HG03571 (cell line): ENCODE measurements at regions not wholly inside any gene's neighbourhood (a gene's known extent, or its start where the extent isn't known, plus 50 kb on each side); places are given as distances from the start of the nearest gene placed in this dataset.
"Not testable (repeated sequence)": the region's sequence is repeated elsewhere in the genome, so short reads cannot be mapped to it uniquely, and the experiment has no call there.

ENCODE experiments used
- ATAC-seq: cut with Tn5 transposase; IDR thresholded peaks from one replicate; pipeline ENCODE4 v1.9.1; 2021; ENCODE audit not compliant: unreplicated experiment

DNA sequence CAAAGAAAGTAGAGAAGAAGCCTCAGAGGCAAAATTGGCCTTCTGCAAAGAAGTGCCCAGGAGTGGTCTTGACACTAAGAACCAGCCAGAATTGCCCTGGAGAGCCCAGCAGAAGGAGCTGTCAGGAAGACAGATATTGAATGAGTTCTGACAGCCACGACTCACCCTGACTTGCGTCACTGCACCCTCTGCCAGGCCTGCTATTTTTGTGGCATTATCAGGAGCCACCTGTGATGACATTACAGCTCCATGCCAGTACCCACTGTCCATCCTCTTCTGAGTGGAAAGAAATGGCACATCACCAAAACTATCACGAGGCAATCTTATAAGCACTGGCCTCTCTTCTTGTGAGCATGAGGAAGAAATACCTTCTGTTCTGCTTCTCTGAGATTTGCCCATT lies 67.7 kb downstream of the SMIM20 start:
- no peak for ATAC-seq

DNA sequence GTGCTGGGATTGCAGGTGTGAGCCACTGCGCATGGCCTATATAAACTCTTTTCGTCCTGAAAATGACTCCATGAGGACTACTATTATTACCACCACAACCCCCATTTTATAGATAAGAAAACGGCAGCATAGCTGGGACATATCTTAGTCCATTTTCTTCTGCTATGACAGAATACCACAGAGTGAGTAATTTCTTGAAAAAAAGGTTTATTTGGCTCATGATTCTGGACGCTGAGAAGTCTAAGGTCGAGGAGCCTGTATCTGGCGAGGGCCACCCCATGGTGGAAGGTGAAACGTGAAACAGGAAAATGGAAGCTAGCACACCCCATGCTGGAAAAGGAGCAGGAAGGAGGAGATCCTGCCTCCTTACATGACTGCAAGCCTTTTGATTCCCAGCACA lies 68.9 kb downstream of the SMIM20 start:
- ATAC-seq, result no peak

DNA sequence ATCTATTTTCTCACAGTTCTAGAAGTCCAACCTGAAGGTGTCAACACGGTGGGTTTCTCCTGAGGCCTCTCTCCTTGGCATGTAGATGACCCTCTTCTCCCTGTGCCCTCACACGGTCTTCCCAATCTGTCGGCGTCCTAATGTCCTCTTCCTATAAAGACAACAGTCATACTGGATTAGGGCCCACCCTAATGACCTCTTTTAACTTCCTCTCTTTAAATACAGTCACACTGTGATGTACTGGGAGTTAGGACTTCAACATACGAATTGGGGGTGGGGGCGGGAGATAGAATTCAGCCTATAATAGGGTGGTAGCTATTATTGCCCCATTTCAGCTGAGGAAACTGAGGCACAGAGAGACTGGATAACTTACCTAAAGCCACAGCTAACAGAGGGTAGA lies 70.2 kb downstream of the SMIM20 start:
- no peak for ATAC-seq

DNA sequence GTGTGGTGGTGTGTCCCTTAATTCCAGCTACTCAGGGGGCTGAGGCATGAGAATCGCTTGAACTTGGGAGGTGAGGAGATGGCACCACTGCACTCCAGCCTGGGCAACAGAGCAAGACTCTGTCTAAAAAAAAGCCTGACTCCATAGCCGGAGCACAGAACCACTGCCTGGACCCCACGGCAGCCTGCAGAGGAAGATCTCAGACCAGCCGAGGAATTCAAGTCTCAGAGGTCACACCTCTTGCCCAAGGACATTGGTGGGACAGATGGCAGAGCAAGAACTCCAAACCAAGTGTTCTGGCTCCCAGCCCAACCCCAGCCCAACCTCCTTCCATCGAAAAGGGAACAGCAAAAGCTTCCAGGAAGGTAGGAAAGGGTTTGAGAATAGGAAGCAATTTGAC lies 70.8 kb downstream of the SMIM20 start:
- ATAC-seq, result no peak

DNA sequence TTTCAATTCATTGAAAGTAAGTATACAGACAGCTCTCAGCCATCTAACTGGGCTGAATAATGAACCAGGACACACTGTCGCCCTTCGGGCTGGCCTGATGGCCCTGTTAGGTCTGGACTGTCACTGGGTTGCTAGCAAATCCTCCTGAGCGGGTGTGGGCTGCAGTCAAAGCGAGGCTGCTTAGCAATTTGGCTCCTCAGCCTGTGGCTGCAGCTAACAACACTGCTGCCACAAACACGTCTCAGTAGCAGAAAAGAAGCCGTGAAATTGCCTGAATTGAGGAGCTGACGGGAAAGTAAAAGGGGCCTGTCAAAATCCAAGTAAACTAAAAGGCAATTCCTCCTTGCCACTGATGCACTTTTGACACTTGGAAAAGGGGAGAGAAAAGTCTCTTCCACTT lies 72.8 kb downstream of the SMIM20 start:
- no peak for ATAC-seq

DNA sequence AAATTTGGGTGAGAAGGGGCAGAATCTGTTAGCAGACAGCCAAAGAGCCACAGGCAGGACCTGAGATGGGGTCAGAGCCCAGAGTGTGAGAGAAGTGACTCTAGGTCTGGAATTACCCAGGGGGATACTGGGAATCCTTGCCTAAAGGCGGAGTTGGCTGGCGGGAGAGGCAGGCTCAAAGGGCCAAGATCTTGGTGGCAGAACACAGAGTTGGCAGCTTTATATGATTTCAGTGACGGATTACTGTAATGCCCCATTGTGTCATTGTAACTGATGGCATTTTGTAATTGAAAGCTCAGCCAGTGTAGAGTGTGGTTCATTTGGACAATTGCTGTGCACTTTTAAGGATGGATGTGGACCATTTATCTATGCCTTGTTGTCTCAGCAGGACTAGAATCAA lies 77.3 kb downstream of the SMIM20 start:
- no peak for ATAC-seq

DNA sequence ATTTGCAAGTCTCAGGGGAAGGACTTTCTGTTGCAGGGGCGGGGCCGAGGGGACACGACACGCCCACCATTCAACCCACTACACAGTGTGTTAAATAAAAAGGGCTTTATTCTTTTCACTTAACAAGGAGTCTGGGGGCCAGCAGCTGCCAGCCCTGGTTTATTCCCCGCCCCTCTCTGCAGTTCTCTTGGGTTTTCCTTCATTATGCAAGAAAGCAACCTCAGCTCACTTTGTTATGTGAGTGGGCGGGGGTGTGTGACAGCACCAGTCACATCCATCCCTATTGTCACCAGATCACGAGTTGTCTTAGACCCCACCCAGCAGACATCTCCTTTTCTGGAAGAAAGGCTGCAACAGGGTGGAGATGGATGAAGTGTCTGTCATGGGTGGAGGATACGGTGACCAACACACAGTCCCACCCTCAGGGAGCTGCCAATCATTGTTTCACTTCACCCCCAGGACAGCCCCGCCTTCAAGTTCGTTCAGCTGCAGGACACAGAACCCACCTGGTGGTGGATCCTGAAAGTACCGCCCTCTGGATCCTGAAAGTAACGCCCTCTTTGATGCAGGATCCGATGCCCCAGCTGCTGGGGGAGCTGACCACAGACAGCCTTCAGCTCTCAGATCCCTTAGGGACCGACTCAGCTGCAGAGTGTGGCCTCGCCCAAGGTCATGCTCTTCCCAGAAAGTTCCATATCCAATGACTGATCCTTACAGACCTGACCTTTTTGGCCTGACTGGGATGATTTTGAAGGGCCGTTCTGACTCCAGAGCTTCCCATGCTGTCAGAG lies 79.6 kb downstream of the SMIM20 start:
- no peak for ATAC-seq

DNA sequence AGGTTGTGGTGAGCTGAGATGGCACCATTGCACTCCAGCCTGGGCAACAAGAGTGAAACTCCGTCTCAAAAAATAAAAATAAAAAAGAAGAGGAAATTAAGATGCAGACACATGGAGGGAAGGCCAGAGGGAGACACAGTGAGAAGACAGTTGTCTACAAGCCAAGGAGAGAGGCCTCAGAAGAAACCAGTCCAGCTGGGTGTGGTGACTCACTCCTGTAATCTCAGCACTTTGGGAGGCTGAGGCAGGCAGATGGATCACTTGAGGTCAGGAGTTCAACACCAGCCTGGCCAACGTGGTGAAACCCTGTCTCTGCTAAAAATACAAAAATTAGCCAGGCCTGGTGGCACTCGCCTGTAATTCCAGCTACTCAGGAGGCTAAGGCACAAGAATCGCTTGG lies 80.6 kb downstream of the SMIM20 start:
- not testable (repeated sequence) for ATAC-seq

DNA sequence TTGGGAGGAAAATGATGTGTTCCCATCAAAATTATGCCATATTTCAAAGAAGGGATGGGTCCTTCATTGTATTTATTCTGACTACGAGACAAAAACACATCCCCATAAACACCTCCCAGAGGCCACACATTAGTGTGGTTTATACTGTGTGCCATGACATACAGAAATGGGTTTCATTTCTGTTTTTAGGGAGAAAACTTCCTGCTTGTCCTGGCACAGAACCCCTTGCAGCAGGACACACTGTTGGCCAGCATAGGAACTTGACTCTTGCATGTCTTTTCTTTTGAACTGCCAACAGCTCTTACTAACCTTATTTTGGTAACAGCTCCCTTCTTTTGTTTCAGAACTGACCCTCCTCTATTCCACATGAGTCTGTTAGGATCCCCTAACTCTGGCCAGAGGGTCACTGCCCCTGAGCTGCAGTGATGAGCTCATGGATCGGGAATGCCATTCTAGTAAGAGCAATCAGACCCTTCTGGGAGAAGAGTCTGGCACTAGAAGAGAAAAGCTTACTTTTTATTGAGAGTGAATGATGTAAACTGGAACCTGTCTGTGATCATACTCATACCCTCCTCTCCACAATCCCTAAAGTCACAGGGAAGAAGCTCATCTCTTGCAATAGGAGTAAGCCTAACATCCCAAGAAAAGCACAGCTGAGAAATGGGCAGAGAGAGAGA lies 86.4 kb downstream of the SMIM20 start:
- no peak for ATAC-seq

DNA sequence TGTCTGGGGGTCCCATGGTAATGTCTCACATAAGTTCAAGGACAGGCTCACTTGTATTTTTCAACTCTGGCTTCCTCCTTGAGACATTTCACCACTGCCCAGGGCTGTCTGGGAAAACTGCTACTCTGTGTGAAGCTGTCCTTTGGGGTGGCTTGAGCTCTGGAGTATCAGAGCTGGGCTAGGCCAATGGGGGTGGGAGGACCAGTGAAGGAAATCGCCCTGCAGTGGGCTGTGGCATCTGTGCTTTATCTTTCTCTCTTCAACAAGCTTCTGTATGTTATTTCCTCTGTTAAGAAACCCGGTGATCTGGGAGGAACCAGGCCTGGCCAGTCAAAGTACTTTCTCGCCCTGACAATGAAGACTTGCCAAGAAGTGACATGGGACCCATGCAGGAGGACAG lies 87.4 kb downstream of the SMIM20 start:
- no peak for ATAC-seq

DNA sequence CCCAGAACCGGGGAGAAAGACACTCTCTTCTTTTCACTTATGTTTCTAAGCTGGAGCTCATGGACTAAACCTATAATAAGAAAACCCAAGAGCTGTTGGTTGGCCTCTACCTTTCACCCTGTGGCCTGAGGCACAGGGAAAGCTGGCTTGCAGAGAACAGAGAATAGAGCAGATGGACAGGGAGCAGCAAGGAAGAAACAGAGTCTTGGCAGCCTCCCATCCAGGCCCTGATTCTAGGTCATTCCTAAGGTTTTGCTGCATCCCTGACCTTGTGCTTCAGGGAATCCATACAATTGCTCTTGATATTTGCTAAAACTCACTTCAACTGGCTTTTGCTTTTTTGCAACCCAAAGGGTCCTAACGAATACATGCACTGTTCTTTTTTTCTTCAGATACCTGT lies 87.8 kb downstream of the SMIM20 start:
- ATAC-seq, result no peak

DNA sequence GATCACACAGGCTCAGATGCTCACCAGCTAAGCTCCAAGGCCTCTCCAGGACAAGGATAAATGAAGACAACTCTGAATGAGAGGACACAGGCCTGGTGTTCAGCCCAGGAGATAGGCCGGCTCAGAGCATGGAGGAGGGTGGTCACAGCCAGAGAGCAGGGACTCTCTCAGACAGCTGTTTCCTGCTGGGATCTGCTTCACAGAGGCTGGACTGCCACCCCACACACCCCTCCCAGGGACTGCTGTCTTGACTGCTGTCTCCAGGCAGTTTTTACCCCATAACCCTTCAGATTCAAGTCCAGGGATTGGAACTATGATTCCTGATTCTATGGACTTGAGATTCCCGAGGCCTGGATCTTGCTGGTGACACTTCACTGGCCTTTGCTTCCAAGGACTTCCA lies 89.0 kb downstream of the SMIM20 start:
- ATAC-seq, result no peak

DNA sequence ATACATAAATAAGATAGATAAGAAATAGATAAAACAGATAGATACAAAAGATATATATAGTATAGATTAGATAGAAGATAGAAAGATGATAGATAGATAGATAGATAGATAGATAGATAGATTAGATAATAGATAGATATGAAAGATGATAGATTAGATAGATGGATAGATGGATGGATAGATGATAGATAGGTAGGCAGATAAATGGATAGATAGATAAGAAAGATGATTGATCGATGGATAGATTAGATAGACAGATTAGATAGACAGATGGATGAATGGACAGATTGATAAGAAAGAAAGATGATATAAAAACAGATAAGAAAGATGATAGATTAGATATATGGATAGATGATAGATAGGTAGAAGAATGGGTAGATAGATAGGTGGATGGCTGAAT lies 90.3 kb downstream of the SMIM20 start:
- ATAC-seq, result no peak

DNA sequence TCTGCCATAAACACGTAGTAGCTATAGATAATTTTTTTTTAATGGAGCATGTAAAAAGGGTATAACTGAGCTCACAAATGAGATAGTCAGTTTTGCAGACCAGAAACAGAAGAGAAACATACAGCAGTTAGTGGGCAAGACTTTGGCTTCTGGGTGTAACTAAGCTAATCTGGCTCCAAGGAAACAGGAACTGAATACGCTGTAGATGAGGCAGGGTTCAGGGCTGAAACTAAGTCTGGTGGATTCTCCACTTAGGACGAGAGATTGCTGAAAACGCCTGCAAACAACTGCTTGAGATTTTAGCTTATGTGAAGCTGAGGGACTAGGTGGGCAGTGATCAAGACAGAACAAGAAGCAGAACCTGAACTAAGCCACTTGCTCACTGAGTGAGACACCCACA lies 91.7 kb downstream of the SMIM20 start:
- no peak for ATAC-seq

DNA sequence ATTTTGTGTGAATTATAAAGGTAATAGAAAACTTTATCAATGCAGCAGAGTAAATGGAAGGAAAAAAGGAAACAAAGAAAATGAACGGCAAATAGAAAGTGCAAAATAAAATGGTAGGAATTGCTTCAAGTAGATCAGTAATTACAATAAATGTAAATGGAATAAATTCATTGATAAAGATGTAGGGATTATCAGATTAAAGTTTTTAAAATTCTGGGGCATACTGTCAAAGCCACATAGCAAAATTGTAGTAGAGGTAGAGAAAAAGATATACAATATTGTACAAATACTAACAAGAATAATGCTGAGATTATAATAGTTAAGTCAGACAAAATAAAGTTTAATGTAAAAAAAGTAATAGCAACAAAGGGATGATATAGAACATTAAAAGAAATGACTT lies 94.7 kb downstream of the SMIM20 start:
- no peak for ATAC-seq

DNA sequence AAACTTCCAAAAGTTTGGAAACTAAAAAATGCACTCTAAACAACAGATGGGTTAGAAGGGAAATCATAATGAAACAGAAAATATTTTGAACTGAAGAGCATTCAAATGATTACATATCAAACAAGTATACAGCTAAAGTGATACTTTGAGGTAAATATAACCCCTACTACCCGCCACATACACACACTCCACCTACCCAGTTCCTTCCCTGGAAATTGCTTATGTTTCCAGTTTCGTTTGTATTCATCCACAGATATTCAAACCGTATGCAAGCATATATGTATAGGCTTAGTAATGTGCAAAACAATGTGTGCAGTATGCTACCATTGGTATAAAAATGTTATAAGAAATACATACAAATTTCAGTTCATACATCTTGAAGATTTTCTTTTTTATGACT lies 95.5 kb downstream of the SMIM20 start:
- no peak for ATAC-seq

DNA sequence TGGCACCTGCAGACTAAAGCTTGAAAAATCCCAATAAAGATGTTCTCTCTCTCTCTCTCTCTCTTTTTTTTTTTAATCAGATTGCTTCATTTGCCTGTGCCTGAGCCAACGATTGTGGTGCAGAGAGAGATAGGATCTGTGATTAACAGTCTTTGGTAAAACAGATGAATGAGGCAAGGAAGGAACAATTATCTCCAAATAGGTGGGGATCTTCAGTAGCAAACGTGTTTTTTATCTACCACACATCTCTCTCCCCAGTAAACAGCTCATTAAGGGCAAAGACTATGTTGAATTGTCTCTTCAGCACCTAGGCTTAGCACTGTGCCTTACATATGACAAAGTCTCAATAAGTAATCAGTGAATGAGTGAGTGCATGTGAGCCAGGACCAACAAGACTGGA lies 96.3 kb downstream of the SMIM20 start:
- no peak for ATAC-seq

DNA sequence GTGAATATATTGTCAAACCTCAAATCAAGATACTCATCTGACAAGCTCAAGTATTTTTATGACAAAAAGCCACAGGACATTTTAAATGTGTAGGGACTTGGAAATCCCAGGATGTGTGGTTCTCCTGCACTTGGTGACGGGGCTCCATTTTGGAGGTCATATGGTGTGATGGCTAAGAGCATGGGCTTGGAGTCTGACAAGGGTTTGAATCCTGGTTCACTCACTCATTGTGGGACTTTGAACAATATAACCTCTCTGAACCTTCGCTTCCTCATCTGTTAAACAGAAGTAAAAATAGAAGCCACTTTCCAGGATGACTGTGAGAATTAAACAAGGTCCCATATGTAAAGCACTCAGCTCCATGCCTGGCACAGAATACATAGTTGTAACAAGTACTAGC lies 99.6 kb downstream of the SMIM20 start:
- no peak for ATAC-seq

DNA sequence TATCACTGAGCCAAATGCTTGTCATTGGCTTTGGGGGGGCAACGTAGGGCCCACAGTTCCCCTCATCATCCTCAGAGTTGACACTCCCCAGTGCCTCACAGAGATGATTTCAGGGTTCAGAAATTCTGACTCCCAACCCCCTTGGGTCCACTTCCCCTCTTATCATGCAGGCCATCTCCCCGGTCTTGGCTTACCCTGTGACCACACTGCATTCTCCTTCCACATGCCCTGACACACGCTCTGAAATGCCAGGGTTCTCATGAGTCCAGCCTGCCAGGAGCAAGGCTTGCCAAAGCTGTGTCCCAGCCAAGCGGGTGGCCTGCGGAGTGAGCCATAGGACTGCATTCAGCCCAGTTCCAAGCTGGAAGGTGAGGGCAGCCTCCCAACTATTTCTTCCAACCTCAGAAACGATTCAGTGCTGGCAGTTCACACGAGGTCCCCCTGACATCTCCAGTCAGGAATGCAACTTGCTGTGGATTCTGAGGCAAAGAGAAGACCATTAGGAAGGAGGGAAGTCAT lies 101.2 kb downstream of the SMIM20 start:
- no peak for ATAC-seq

DNA sequence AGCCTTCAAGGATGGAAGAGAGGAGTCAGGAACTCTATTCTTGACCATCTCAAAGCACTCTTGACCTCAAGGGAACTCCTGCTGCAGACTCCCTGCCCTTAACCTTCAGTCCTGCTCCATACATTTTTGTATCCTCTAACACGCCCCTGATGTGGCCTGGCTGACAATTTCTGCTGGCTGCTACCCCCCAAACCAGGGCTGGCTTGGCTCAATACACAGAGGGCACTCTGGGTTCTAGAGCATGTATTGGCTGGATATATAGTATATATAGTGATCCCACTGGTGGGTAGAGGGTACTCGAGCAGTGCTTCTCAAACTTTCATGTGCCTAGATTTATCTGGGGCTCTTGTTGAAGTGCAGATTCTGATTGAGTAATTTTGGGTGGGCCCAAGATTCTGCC lies 101.9 kb downstream of the SMIM20 start:
- no peak for ATAC-seq

DNA sequence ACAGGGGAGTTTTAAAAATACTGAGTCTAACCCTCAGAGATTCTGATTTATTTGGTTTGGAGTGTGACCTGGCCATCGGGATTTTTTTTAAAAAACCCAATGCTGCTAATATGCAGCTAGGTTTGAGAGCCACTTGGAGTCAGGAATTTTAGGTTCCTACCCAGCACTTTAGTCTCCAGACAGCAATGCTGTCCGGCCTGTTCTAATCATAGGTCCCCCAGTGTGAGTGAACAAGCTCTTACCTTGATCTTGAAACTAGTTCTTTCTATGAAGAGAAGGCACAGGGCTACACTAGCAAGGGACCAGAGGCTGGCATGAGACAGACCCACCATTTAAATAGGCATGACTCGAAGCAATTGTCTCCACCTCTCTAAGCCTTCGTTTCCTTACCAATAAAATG lies 103.5 kb downstream of the SMIM20 start:
- ATAC-seq, result no peak

DNA sequence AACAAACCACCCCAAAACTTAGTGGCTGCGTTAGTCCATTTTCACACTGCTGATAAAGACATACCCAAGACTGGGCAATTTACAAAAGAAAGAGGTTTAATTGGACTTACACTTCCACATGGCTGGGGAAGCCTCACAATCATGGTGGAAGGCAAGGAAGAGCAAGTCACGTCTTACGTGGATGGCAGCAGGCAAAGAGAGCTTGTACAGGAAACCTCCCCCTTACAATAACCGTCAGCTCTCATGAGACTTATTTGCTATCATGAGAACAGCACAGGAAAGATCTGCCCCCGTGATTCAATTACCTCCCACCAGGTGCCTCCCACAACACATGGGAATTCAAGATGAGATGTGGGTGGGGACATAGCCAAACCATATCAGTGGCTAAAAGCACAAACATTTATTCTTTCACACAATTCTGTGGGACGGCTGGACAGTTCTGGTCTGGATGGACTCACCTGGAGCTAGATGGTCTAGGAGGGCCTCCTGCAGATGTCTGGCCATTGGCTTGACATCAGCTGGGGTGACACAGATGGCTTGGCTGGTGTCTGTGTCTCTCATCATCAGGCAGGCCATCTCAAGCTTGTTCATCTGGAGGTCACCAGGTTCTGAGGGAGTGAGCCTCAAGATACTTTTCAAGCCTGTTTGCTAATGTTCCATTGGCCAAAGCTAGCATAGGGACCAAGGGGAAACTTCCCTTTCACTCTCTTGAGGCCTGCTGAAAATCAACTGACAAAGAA lies 104.1 kb downstream of the SMIM20 start:
- ATAC-seq, result not testable (repeated sequence)
